GM12892 (cell line): ENCODE measurements at regions not wholly inside any gene's neighbourhood (a gene's known extent, or its start where the extent isn't known, plus 50 kb on each side); places are given as distances from the start of the nearest gene placed in this dataset.

Experiments used
- POLR2A ChIP-seq: IDR thresholded peaks from 2 replicates; pipeline ENCODE4 v1.6.1; 2011; ENCODE audit warnings: low read depth, low read length, control low read depth
- POLR2AphosphoS5 ChIP-seq: IDR thresholded peaks from 2 replicates; pipeline ENCODE4 v1.6.1; 2011; ENCODE audit warnings: low read depth, low read length, control low read depth
- TAF1 ChIP-seq: IDR thresholded peaks from 2 replicates; pipeline ENCODE4 v1.6.1; 2011; ENCODE audit warnings: low read depth, mild to moderate bottlenecking, control low read depth, low read length, borderline replicate concordance

DNA sequence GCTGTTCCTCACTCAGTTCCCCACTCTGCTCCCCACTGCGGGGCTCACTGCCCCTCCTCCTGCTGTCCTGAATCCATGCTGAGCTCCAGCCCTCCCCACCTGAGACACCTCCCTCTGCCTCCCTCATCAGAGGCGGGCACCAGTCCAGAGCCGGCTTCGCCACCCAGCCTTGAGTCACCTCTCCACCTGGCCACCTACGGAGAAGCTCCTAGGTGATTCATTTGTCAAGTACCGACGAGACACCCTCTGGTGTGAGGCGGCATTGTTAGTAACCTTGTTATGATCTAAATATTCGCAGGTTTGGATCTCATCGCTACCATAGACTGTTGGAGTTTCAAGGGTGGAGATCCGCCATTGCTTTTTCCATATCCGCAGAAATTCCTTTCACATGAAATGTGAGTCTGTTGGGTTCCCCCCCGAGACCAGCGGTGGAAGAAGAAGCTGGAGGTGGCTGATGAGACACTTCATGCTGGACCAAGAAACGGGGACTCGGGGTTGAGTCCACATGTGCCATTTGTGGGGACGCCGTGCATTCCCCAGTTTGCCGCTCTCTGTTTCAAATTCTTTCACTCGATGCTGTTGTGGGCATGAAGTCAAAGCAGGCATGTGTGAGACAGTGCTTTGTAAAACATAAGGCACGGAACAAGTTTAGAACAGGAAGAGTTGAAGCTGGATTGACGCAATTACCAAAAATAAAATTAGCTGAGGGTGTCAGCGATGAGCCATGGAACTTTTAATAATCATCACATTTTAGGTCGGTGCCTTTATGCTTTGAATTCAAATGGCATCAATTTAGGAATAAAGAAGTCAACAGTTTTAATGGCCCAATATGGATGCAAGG, 259.8 kb upstream of the HDAC4 start:
- TF ChIP-seq POLR2AphosphoS5 (no peak), POLR2A (no peak), TAF1 (no peak)
